Activated CD8-positive, alpha-beta T cell treated with anti-CD3 and anti-CD28 coated beads for 36 hours (primary cell): ENCODE measurements at regions not wholly inside any gene's neighbourhood (a gene's known extent, or its start where the extent isn't known, plus 50 kb on each side); places are given as distances from the start of the nearest gene placed in this dataset.

Experiments
- ATAC-seq: fragments of 200-7000 bp; cut with Tn5 transposase; one replicate; pipeline ENCODE4 v1.10.0; 2021; ENCODE audit warnings: mild to moderate bottlenecking, moderate library complexity
- CTCF ChIA-PET: fragments of 350-600 bp; sonication (Branson Sonifier 250); formaldehyde crosslinking; loops from one replicate; lab custom pipeline; 2021; ENCODE audit warnings: antibody characterized with exemption; lab: Charles Lee
- POLR2A ChIA-PET: fragments of 350-600 bp; sonication (Branson Sonifier 250); formaldehyde crosslinking; loops from one replicate; lab custom pipeline; 2021; ENCODE audit warnings: antibody characterized with exemption; lab: Charles Lee
- DNase-seq: peaks from one replicate; pipeline ENCODE4 v3.0.0-alpha.2; 2020
- H3K27ac Mint-ChIP-seq: one replicate; pipeline ENCODE4 v1.8.0; 2021; ENCODE audit warnings: mild to moderate bottlenecking, mixed read lengths
- H3K27me3 Mint-ChIP-seq: one replicate; pipeline ENCODE4 v1.8.0; 2021; ENCODE audit warnings: mixed read lengths
- H3K36me3 Mint-ChIP-seq: one replicate; pipeline ENCODE4 v1.8.0; 2021; ENCODE audit warnings: low read depth, mixed read lengths
- H3K4me1 Mint-ChIP-seq: one replicate; pipeline ENCODE4 v1.8.0; 2021; ENCODE audit warnings: low read depth, mixed read lengths
- H3K4me3 Mint-ChIP-seq: one replicate; pipeline ENCODE4 v1.8.0; 2021; ENCODE audit warnings: mild to moderate bottlenecking, moderate library complexity, mixed read lengths
- H3K9me3 Mint-ChIP-seq: one replicate; pipeline ENCODE4 v1.8.0; 2021; ENCODE audit warnings: mixed read lengths
- intact Hi-C: fragments of 100-400 bp; cut with micrococcal nuclease; formaldehyde crosslinking; loops from one replicate; pipeline ENCODE4 v1.10.0; 2022
- TF ChIP-seq, protein P1 (sequence below): fragments of 200-600 bp; IDR thresholded peaks from one replicate; pipeline ENCODE4 v1.8.0; 2022; ENCODE audit warnings: antibody characterized with exemption, mild to moderate bottlenecking

GRCh38 chr1:90557706-90558105 lies 159.4 kb downstream of the BARHL2 start:
- POLR2A ChIA-PET = interaction anchor here (0.7 kb wide), 1 partner anchor 295 kb away, joined by 3 read pairs; no protein-coding TSS in a partner anchor
- DNase-seq (no peak), ATAC-seq (no peak)
- no peaks in the 10 kb centered on the region for H3K36me3 Mint-ChIP-seq
- H3K4me3 Mint-ChIP-seq = no peak overlapping the region
- intact Hi-C loops = no loop called here
- H3K9me3 Mint-ChIP-seq = no peaks in the 10 kb centered on the region
- peaks cover 6% of the 10 kb centered on the region for H3K27me3 Mint-ChIP-seq
- no peaks in the 10 kb centered on the region for H3K4me1 Mint-ChIP-seq
- CTCF ChIA-PET = interaction anchor here (1.5 kb wide), 1 partner anchor 21 kb away, joined by 6 read pairs; no protein-coding TSS in a partner anchor
- TF ChIP-seq, protein P1, sequence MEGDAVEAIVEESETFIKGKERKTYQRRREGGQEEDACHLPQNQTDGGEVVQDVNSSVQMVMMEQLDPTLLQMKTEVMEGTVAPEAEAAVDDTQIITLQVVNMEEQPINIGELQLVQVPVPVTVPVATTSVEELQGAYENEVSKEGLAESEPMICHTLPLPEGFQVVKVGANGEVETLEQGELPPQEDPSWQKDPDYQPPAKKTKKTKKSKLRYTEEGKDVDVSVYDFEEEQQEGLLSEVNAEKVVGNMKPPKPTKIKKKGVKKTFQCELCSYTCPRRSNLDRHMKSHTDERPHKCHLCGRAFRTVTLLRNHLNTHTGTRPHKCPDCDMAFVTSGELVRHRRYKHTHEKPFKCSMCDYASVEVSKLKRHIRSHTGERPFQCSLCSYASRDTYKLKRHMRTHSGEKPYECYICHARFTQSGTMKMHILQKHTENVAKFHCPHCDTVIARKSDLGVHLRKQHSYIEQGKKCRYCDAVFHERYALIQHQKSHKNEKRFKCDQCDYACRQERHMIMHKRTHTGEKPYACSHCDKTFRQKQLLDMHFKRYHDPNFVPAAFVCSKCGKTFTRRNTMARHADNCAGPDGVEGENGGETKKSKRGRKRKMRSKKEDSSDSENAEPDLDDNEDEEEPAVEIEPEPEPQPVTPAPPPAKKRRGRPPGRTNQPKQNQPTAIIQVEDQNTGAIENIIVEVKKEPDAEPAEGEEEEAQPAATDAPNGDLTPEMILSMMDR = no peak
- no peak overlapping the region for H3K27ac Mint-ChIP-seq

- CTCF ChIA-PET = interaction anchor here (1.0 kb wide), 1 partner anchor 20 kb away, joined by 3 read pairs; no protein-coding TSS in a partner anchor
- intact Hi-C loops = no loop called here
These were observed 166.3 kb downstream of the BARHL2 start for GRCh38 chr1:90550626-90551406.

GRCh38 chr1:90544356-90544755 lies 172.7 kb downstream of the BARHL2 start:
- peaks cover 7% of the 10 kb centered on the region for H3K27me3 Mint-ChIP-seq
- no peaks in the 10 kb centered on the region for H3K4me1 Mint-ChIP-seq
- no peak overlapping the region for H3K4me3 Mint-ChIP-seq
- ChIA-PET CTCF (no interaction called here), POLR2A (no interaction called here)
- H3K9me3 Mint-ChIP-seq = no peaks in the 10 kb centered on the region
- intact Hi-C loops = no loop called here
- DNase-seq (no peak), ATAC-seq (no peak)
- TF ChIP-seq, protein P1 = no peak
- no peak overlapping the region for H3K27ac Mint-ChIP-seq
- H3K36me3 Mint-ChIP-seq = no peaks in the 10 kb centered on the region

More at GRCh38 chr1:90550626-90551406, 166.3 kb downstream of the BARHL2 start:
- DNase-seq = no peak
- TF ChIP-seq, protein P1 = no peak
- Mint-ChIP-seq H3K36me3 (no peaks in the 10 kb centered on the region), H3K4me1 (no peaks in the 10 kb centered on the region), H3K27me3 (peaks cover 14% of the 10 kb centered on the region), H3K4me3 (no peak overlapping the region), H3K27ac (no peak overlapping the region), H3K9me3 (no peaks in the 10 kb centered on the region)
- POLR2A ChIA-PET = no interaction called here
- ATAC-seq = no peak

- no peak overlapping the region for H3K4me3 Mint-ChIP-seq
- H3K27ac Mint-ChIP-seq = no peak overlapping the region
- intact Hi-C loops = no loop called here
- TF ChIP-seq, protein P1 = no peak
- H3K9me3 Mint-ChIP-seq = no peaks in the 10 kb centered on the region
- DNase-seq = no peak
- ChIA-PET CTCF (no interaction called here), POLR2A (no interaction called here)
- peaks cover 10% of the 10 kb centered on the region for H3K27me3 Mint-ChIP-seq
- H3K4me1 Mint-ChIP-seq = no peaks in the 10 kb centered on the region
- no peak for ATAC-seq
- no peaks in the 10 kb centered on the region for H3K36me3 Mint-ChIP-seq
These were observed 179.3 kb downstream of the BARHL2 start for GRCh38 chr1:90537606-90538362.
